ENCODE measurements at regions not wholly inside any gene's neighbourhood (a gene's known extent, or its start where the extent isn't known, plus 50 kb on each side); places are given as distances from the start of the nearest gene placed in this dataset.

DNA sequence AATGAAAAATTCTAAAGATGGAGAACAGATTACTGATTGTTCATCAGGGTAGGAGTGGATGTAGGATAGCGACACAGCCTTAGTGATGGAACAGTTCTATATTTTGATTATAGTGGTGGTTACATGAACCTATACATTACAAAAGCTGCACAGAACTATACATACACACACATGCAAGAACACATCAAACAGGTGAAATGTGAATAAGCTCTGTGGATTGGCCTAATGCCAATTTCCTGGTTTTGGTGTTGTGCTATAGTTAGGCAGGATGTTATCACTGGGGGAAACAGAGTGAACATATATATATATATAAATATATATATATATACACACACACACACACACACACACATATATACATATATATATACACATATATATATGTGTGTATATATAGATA lies 76.4 kb upstream of the PIK3CG start:
- Histone ChIP-seq H2AFZ (ENCODE audit: low read length) (no peak overlapping the region), H3K36me3 (ENCODE audit: insufficient read depth, low read length) (no peaks in the 10 kb centered on the region), H4K20me1 (ENCODE audit: insufficient read depth, low read length, poor library complexity, severe bottlenecking) (no peaks in the 10 kb centered on the region), H3K4me2 (ENCODE audit: low read depth, low read length, poor library complexity, severe bottlenecking) (no peak overlapping the region), H3K9me2 (replicated peaks; ENCODE audit: low read depth, low read length) (no peaks in the 10 kb centered on the region), H3K9ac (ENCODE audit: low read depth, low read length, poor library complexity, severe bottlenecking) (no peak overlapping the region), H3F3A (ENCODE audit: low read depth) (no peaks in the 10 kb centered on the region), H3K4me1 (ENCODE audit: insufficient read depth, low read length, poor library complexity, severe bottlenecking) (no peaks in the 10 kb centered on the region), H3K4me3 (ENCODE audit: low read length, poor library complexity, severe bottlenecking) (no peak overlapping the region), H3K79me2 (ENCODE audit: insufficient read depth, low read length) (no peaks in the 10 kb centered on the region), H3K9me3 (ENCODE audit: insufficient read depth, low read depth, low read length) (no peaks in the 10 kb centered on the region), H3K27me3 (ENCODE audit: insufficient read depth, low read length, poor library complexity, severe bottlenecking) (no peaks in the 10 kb centered on the region)
- TF ChIP-seq EZH2phosphoT487 (IDR thresholded peaks at IDR 0.05; ENCODE audit: borderline replicate concordance) = no peak
- TF ChIP-seq, protein P1, sequence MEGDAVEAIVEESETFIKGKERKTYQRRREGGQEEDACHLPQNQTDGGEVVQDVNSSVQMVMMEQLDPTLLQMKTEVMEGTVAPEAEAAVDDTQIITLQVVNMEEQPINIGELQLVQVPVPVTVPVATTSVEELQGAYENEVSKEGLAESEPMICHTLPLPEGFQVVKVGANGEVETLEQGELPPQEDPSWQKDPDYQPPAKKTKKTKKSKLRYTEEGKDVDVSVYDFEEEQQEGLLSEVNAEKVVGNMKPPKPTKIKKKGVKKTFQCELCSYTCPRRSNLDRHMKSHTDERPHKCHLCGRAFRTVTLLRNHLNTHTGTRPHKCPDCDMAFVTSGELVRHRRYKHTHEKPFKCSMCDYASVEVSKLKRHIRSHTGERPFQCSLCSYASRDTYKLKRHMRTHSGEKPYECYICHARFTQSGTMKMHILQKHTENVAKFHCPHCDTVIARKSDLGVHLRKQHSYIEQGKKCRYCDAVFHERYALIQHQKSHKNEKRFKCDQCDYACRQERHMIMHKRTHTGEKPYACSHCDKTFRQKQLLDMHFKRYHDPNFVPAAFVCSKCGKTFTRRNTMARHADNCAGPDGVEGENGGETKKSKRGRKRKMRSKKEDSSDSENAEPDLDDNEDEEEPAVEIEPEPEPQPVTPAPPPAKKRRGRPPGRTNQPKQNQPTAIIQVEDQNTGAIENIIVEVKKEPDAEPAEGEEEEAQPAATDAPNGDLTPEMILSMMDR (conservative IDR thresholded peaks at IDR 0.05; ENCODE audit: low read length) = no peak

DNA sequence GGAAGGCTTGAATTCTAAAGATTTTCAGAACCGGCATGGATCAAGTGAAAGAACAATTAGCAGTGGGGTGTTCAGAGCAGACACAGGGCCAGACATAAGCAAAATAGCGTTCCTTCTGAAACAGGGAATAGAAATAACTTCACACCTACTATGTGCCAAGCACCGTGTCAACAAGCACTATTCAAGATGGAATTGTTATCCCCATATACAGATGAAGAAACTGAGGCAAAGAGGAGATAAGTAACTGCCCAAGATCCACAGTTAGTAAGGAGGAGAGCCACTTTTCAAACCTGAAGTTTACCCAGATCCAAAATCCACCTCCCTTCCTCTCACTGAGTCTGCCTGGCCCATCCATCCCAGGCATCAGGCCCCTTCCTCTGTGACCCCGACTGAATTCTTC lies 73.6 kb upstream of the PIK3CG start:
- Histone ChIP-seq H4K20me1 (ENCODE audit: insufficient read depth, low read length, poor library complexity, severe bottlenecking) (no peaks in the 10 kb centered on the region), H3K9me3 (ENCODE audit: insufficient read depth, low read depth, low read length) (no peaks in the 10 kb centered on the region), H3K4me1 (ENCODE audit: insufficient read depth, low read length, poor library complexity, severe bottlenecking) (no peaks in the 10 kb centered on the region), H2AFZ (ENCODE audit: low read length) (no peak overlapping the region), H3K4me3 (ENCODE audit: low read length, poor library complexity, severe bottlenecking) (no peak overlapping the region), H3K79me2 (ENCODE audit: insufficient read depth, low read length) (no peaks in the 10 kb centered on the region), H3K27me3 (ENCODE audit: insufficient read depth, low read length, poor library complexity, severe bottlenecking) (no peaks in the 10 kb centered on the region), H3F3A (ENCODE audit: low read depth) (no peaks in the 10 kb centered on the region), H3K4me2 (ENCODE audit: low read depth, low read length, poor library complexity, severe bottlenecking) (no peak overlapping the region), H3K9ac (ENCODE audit: low read depth, low read length, poor library complexity, severe bottlenecking) (no peak overlapping the region), H3K36me3 (ENCODE audit: insufficient read depth, low read length) (no peaks in the 10 kb centered on the region), H3K9me2 (replicated peaks; ENCODE audit: low read depth, low read length) (no peaks in the 10 kb centered on the region)
- TF ChIP-seq, protein P1 (conservative IDR thresholded peaks at IDR 0.05; ENCODE audit: low read length) = no peak

DNA sequence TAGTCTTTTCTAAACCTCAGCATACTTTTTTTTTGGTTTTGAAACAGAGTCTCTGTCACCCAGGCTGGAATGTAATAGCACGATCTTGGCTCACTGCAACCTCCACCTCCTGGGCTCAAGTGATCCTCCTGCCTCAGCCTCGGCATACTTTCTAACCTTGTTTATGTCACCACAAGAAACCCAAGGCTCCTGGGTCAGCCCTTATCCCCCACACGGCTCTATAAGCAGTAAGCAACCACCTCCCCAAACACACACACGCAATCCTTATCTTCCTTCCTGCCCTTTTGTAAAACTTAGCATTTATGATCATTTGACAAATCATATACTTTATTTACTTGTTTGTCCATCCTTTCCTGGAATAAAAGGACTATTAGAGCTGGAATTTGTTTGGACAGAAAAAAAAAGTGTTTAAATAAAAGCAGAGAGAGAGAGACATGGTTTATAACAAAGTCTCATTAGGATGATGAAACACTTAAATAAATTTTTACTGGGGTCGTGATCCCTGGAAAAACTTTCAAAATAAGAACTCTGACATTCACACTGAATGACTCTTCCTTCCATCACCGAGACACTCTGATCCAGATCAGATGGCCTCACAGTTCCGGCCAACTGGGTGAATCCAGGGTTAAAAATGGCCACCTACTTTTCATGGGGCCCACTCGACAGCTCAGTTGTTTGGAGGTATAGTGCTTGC lies 72.7 kb upstream of the PIK3CG start:
- H3K9me3 ChIP-seq (ENCODE audit: insufficient read depth, low read depth, low read length) = no peaks in the 10 kb centered on the region
- H3K9ac ChIP-seq (ENCODE audit: low read depth, low read length, poor library complexity, severe bottlenecking) = no peak overlapping the region
- no peaks in the 10 kb centered on the region for H3F3A ChIP-seq (ENCODE audit: low read depth)
- H2AFZ ChIP-seq (ENCODE audit: low read length) = no peak overlapping the region
- no peaks in the 10 kb centered on the region for H3K9me2 ChIP-seq (replicated peaks; ENCODE audit: low read depth, low read length)
- H3K4me3 ChIP-seq (ENCODE audit: low read length, poor library complexity, severe bottlenecking) = no peak overlapping the region
- H3K4me1 ChIP-seq (ENCODE audit: insufficient read depth, low read length, poor library complexity, severe bottlenecking) = no peaks in the 10 kb centered on the region
- no peaks in the 10 kb centered on the region for H4K20me1 ChIP-seq (ENCODE audit: insufficient read depth, low read length, poor library complexity, severe bottlenecking)
- no peaks in the 10 kb centered on the region for H3K36me3 ChIP-seq (ENCODE audit: insufficient read depth, low read length)
- TF ChIP-seq EZH2phosphoT487 (IDR thresholded peaks at IDR 0.05; ENCODE audit: borderline replicate concordance) = no peak
- TF ChIP-seq, protein P1 (conservative IDR thresholded peaks at IDR 0.05; ENCODE audit: low read length) = no peak
- H3K27me3 ChIP-seq (ENCODE audit: insufficient read depth, low read length, poor library complexity, severe bottlenecking) = no peaks in the 10 kb centered on the region
- no peak overlapping the region for H3K4me2 ChIP-seq (ENCODE audit: low read depth, low read length, poor library complexity, severe bottlenecking)
- H3K79me2 ChIP-seq (ENCODE audit: insufficient read depth, low read length) = no peaks in the 10 kb centered on the region

Measured in Loucy (cell line).